Activated CD4-positive, alpha-beta T cell treated with anti-CD3 and anti-CD28 coated beads, Interleukin-2, Interleukin-6, amounts not matched to agents 100 ng/mL and 50 ng/mL, durations not matched to agents 16 hours and 8 hours (primary cell): ENCODE measurements at regions not wholly inside any gene's neighbourhood (a gene's known extent, or its start where the extent isn't known, plus 50 kb on each side); places are given as distances from the start of the nearest gene placed in this dataset.
"Not testable (repeated sequence)": the region's sequence is repeated elsewhere in the genome, so short reads cannot be mapped to it uniquely, and the experiment has no call there.

Experiments
- DNase-seq: peaks from one replicate; pipeline ENCODE4 v3.0.0-alpha.2; 2020

DNA sequence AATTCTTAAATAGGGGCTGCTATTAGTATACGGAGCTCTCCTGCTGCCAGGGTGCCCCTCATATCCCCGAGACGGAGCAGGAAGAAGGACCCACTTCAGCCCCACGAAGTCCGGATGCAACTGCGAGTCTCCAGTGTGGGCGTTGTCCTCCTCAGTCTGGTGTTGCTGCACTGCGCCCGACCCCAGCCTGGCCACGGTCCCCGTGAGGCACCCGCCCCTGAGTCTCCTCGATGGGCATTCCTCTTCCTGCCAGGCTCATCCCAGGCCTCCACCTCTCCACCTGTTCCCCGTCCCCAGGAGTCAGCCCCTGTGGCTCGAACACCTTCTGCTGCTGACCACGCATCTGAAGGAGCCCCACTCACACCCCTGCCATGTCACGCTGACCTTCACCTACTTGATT, 68.1 kb upstream of the SFSWAP start:
- no peak for DNase-seq

DNA sequence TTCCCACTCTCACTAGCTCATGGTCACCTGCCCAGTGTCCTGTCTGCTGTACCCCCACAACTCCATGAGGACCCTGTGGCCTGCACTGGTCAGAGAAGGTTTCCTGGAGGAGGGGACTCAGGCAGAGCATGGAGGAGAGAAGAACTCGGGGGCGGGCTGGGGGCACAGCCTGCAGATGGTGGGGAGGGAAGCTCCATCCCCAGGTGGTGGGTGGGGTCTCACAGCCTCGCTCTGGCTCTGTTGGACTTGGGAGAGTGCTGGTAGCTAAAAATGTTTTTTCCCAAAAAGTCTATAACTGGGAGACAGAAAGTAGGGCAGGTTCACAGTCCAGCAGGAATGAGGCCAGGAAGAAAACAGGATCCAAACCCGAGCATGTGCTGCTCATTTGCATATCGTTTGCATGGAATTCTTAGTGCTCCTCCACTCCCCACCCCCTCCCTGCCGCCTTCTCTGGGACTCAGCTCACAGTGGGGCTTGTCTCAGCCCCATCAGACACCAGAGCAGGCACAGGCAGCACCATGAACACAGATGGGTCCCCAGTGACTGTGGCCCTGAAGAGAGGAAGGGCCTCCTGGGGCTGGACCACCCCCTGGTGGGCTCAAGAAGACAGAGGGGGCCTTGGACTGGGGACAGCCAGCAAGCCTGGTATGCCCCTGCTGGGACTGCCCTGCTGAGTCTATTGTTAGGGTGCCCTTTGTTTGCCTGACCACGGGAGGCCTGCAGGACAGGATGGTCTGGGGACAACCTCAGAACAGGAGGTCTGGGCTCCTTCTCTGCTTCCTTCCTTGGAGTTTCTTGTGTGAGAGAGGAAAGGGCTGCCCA, 67.0 kb upstream of the SFSWAP start:
- no peak for DNase-seq

DNA sequence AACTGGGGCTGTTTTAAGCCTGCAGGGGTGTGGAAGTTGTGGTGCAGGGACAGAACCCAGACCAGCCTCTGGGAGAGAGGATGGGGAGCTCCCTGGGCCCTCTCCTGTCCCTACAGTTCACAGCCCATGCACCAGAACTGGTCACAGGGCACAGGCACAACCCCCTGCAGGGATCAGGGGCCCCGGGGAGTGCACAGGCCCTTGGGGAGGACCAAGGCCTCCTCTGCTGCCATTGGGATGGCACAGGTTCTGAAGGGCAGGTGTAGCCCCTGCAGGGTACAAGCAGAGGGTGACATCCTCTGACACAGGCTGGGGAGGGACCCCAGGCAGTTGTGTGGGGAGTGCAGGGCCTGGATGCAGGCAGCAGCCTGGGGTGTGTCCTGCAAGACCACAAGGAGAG, 66.4 kb upstream of the SFSWAP start:
- no peak for DNase-seq

DNA sequence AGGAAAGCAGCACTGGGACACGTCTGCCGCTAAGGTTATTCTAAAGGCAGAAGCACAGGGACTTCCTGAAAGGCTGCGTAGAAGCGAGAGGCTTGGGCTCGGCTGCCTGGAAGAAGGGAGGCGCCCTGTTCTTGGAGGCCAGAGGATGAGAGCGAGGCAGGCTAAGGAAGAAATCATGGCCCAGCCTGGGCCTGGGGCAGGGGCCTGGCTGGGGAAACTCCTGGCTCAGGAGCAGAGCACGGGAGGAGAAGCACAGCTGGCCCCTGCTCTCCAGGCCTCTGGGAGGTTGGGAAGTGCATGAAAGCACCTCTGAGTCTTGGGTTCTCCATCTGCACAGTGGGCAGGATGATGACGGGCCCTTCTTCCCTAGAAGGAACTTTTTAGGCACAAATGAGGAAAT, 66.0 kb upstream of the SFSWAP start:
- not testable (repeated sequence) for DNase-seq

DNA sequence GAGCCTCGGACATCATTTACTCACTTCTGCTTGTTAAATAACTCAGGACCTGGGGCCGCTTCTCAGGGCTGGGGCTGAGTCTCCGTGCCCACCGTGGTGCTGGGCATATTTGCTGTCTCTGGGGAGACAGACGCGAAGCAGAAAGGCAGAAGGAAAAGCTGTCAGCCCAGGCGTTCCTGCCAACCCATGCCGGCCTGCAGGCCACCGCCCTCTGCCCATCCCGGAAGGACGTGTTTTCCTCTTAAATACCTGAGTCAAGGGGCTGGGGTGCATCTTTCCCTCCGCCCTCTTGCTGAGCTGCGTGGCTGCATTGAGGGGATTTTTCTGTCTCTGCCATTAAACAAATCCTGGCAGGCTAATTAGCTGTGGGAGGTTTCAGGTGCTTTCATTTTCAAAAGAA, 65.3 kb upstream of the SFSWAP start:
- DNase-seq, result not testable (repeated sequence)

DNA sequence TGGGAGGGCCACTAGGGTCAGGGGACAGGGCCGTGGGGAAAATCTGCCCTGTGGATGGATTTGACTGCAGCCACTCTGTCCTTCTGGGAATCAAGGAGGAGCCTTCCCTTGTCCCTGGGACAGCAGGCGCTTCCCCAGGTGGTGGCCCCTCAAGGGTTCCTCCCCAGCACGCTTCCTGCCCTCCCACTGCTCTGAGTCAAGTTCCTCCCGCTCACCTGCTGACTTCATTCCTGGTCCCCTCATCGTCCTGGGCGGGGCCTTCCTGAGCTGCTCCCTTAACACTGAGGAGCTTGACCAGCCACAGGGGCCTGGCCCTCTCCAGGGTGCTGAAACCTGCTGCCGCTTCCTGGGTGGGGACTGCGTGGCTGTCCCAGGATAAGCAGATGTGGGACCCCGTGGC, 64.4 kb upstream of the SFSWAP start:
- not testable (repeated sequence) for DNase-seq

DNA sequence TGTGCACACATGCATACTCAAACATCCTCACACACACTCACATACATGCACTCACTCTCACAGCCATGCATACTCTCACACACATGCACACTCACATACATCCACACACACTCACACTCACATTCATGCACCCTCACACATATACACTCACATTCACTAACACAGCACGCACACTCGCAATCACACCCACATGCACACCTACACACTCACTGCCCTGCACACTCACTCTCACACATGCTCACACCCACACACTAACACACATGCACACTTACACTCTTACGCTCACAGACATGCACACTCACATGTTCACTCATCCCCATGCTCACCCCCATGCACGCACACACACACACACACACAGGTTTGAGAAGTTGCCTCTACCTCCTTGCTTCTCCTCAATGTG, 63.2 kb upstream of the SFSWAP start:
- no peak for DNase-seq

DNA sequence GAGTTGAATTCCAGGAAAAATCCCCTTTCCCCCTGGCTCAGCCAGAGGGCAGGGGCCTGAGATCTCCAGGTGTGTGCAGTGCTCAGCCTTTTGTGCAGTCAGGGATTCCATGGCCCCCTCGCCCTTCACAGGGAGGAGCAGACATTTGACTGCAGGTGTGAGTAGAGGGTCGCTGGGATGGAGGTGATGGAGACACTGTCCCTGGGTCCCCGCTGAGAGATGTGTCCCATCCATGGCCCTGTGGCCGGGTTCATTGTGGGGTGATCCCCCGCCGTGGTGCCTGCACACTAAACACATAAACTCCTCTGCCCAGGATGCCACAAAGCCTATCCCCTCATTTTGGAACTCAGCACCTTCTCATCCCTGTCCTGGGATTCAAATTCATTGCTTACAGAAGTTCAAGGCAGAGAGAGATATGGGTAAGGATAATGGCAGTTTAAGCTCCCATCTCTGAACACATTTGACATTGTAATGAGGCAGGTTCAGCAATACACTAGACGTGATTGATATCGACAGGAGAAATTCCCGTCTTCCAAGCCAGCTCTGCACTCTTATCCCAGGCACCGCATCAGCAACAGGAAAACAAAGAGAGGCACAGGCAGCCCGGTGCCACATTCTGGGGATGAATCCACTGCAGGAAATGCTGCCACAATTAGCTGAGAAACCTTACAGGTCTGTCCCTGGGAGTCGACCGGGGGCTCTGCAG, 55.3 kb upstream of the SFSWAP start:
- DNase-seq, result not testable (repeated sequence)

DNA sequence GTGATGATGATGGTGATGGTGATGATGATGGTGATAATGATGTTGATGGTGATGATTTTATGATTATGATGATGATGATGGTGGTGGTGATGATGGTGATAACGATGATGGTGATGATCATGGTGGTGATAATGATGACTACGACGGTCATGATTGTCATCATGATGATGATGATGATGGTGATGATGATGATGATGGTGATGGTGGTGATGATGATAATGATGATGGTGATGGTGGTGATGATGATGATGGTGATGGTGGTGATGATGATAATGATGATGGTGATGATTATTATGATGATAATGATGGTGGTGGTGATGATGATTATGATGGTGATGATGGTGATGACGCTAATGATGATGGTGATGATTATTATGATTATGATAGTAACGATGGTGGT, 54.1 kb upstream of the SFSWAP start:
- not testable (repeated sequence) for DNase-seq

DNA sequence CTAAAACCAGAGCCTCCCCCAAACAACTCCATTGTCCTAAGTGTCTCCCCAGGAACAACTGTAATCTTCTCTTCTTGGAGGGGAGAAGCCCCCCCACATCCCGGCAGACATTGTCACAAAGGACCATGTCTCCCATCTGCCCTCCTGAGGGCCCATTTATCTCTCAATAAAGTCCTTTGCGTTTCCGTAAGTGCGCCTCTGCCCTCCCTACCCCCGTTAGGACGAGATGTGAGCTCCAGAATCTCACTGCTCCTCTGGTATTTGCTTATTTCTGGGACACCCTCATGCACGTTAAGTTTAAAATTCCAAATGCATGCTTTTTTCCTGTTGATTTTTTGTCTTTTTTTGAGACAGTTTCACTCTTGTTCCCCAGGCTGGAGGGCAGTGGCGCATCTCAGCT, 52.3 kb upstream of the SFSWAP start:
- not testable (repeated sequence) for DNase-seq

DNA sequence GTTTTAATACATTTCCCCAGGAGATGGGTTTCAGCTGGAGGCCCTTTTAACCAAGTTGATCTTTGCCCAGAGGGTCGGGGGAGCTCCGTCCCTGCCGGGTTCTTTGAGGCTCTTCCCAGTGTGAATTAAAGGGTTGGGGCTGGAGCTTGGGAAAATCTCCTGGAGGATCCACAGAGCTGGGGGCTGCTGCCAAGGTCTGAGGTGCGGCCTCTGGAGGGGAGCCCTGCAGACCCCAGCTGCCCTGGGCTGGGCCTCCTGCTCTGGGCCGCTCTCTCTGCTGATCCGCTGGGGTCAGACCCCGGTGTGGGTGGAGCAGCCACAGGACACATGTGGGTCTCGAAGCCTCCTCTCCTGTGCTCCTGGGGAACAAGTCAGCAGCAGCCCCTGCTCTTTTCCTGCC, 51.4 kb upstream of the SFSWAP start:
- DNase-seq, result not testable (repeated sequence)

DNA sequence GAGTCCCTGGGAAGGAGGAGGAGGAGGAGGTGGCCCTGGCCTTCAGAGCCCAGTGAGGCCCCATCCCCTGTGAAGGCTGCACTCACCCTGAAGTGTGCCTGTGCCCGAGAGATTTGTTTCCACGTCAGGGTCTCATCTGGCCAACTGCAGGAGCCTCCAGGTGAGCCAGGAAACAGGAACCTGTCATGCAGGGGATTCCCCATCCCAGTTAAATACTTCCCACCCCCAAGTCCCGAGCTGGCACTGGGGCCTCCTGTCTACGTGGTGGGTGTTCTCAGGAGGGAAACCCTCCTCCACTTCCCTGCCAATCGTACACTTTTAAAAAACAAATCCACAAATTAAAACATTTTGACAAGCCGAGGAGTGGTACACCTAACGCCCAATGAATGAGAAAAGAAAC, 50.9 kb upstream of the SFSWAP start:
- not testable (repeated sequence) for DNase-seq

DNA sequence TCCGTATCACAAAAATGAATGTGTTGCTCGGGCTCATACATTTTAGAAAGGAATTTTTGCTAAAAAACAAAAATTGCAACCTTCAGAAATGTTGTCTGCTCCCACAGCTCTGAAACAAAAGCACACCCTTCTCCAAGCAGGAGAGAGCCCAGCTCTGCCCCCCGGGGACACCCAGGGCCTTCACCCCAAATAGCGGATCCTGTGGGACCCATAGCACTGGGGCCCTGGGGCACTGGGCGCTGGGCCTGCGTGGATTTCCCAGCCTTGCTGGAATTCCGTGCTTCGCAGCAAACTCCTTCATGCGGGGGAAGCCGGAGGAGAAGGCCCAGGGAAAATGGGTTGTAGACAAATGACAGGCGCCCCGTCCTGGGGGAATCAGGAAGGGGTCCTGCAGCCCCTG, 50.5 kb upstream of the SFSWAP start:
- not testable (repeated sequence) for DNase-seq
